Activated CD4-positive, alpha-beta T cell treated with anti-CD3 and anti-CD28 coated beads for 1 hour (primary cell): ENCODE measurements at regions not wholly inside any gene's neighbourhood (a gene's known extent, or its start where the extent isn't known, plus 50 kb on each side); places are given as distances from the start of the nearest gene placed in this dataset.
"Not testable (repeated sequence)": the region's sequence is repeated elsewhere in the genome, so short reads cannot be mapped to it uniquely, and the experiment has no call there.

Experiments
- DNase-seq: peaks from one replicate; pipeline ENCODE4 v3.0.0-alpha.2; 2020

DNA sequence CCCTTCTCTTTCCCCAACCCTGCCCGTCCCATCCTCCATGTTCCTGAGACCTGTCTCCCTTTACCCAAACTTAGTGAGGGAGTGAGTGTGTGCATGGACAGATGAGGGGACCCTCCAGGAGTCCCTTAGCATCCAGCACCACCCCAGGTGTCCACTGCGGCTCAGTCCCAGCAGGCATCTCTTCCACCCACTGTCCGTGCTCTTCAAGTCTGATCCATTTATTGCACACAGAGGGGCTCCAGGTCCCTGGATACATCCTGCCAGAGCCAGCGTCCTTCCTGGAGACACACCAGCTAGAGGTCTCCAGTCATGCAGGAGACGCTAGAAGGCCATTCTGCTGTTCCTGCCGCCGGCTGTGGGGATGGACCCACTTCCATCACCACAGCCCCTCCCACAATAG, 239.2 kb downstream of the ADGRD1 start:
- DNase-seq = no peak

DNA sequence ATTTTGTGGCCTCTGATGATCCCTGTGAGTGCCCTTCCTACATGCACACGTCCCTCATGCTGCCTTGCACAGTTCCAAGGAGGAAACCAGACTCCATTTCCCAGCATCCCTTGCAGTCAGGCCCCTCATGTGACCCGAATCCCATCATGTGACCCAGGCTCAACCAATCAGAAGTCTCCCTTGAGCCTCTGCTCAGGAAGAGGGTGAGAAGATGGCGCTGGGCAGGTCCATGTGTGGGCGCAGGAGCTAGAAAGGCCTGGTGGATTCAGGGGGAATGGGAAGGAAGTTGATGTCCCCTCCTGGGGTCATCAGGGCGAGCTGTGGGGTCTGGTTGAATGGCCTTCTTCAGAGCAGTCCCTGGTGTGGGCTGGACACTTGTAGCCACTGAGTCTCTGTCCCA, 240.5 kb downstream of the ADGRD1 start:
- DNase-seq = no peak

DNA sequence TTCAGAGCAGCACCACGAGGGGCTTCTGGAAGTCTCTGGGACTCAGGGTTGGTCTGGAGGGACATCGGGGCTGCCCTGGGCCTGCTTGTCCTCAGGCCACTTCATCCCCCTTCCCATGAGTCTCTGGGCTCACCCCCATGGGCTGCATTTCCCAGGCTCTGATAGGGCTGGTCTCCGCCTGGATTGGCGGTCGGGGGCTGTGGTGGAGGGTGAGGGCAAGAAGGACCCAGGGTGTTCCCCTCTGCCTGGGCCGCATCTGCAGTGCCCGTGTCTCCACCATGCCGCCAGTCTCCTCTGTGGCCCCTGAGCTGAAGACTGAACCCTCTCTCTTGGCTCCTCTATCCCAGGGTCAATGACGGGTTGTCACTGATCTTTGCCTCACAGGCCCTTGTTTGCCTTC, 242.1 kb downstream of the ADGRD1 start:
- DNase-seq = no peak

DNA sequence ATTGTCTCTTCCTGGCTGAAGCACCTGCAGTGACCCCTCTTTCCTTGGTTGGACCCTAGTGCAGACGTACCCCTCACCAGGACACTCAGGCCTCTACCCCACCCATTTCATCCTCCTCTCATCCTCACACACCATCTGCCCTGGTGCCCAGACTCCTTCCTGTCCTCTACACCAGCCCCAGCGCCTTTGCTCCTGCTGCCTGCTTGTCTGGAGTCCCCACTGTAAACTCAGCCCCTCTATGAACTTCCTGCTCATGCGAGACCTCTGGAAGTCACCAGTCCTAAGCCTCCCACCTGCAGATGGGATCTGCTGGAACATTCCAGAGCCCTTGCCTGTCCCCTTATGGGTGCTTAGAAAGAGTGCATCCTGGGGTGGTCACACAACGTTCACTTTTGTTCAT, 242.5 kb downstream of the ADGRD1 start:
- no peak for DNase-seq

DNA sequence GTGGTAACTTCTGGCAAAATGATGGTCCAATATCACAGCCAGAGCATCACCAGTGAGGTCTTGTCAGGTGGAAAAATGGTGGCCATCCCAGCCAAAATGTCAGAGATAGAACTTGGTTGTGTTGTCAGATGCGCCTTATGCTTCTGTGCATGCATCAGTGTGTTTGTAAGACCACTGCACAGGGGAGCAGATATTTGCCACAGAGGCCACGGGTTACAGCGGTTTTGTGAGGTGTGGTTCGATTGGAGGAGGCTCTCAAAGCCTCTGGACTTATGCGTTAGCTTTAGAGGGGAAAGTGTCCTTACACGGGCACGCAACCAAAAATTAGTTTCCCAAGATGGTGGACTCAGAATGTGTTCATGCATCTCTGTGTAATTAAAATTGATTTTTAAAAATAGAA, 243.8 kb downstream of the ADGRD1 start:
- DNase-seq = no peak

DNA sequence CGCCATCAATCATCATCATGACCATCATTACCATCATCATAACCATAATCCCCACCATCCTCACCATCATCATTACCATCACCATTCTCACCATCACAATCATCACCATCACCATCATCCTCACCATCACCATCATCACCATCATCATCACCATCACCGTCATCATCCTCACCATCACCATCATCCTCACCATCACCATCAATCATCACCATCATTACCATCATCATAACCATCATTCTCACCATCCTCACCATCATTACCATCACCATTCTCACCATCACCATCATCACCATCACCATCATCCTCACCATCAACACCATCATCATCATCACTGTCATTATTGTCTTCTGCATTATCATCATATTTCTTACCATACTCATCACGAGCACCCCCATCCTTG, 245.5 kb downstream of the ADGRD1 start:
- no peak for DNase-seq

DNA sequence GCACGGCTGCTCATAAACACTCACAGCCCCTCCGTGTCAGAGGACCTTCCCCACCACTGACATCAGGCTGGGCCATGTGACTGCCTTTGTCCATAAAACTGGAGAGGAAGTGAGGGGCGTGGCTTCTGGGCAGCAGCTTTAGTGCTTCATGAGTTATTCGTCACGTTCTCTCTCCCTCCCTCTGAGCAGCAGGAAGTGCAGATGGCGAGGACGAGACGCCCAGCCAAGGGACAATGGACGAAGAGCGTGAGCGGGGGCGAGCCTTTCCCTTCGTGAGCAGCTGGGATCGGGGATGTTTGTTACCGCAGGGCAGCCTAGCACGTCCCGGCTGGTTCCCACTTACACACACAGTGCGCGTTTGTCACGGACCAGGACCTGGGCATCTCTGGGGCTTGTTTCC, 248.2 kb downstream of the ADGRD1 start:
- not testable (repeated sequence) for DNase-seq

DNA sequence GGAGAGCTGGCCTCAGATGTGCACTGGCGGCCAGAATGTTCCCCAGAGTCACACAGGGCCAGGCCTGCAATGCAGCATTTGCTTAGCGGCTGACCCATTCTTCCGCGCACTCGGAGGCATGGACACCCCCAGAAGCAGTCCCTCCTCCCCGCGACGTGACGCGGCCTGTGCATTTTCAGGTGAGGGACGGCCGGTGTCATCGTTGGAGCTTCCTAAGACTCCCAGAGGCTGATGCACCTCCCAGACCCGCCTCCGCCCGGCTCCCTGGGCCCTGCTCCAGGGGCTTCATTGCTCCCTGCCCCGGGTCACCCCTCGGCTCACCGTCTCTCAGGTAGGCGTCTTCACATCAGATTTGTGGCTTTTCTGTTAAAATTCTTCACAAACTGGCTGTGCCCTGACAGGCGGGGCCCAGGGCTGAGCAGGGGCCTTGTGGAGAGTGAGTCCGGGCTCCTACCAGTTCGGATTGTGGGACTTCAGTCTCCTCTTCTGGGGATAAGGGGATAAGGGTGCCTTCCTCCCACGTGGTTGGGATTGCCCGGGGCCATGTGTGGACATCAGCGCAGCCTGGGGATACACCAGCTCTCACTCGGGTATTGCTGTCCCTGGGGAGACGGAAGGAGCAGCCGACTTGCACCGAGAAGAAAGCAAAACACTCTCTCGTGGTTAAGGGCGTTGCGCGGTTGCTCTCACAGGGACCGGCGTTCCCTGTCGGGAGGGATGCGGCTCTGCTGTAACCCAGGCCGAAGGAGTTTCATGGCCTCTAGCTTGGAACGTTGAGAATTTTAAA, 249.1 kb downstream of the ADGRD1 start:
- no peak for DNase-seq

DNA sequence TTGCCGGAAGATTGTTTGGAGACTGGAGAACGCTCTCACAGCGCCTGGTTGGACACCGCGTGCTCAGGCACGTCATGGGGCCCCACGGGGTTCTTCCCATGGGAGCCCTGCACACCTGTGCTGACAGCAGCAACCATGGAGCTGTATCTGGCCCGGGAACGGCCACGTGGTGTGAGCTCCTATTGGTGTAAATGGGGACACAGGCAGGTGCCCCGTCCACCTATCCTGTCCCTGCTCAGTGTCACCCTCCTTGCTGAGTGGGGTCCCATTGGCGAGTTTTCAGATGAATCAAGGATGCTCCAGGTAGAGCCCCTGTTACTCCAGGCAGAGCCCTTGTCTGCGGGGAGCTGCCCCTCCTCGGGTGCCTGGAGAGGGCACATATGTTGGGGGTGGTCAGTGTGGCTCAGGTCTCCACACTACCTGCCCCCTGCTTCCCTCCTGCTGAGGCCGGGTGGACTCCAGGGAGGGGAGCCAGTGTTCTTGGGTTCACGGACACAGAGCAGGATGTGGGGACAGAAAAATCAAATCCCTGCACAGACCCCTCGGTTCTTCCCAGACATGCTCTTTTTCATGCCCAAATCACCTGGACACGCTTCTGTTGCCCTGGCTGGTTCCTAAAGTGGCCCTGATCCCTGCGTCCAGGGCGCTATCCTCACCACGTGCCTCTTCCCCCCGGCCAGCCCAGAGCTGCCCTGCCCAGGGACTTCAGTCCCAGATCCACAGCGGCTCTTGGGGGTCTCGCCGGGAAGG, 250.1 kb downstream of the ADGRD1 start:
- DNase-seq = no peak

DNA sequence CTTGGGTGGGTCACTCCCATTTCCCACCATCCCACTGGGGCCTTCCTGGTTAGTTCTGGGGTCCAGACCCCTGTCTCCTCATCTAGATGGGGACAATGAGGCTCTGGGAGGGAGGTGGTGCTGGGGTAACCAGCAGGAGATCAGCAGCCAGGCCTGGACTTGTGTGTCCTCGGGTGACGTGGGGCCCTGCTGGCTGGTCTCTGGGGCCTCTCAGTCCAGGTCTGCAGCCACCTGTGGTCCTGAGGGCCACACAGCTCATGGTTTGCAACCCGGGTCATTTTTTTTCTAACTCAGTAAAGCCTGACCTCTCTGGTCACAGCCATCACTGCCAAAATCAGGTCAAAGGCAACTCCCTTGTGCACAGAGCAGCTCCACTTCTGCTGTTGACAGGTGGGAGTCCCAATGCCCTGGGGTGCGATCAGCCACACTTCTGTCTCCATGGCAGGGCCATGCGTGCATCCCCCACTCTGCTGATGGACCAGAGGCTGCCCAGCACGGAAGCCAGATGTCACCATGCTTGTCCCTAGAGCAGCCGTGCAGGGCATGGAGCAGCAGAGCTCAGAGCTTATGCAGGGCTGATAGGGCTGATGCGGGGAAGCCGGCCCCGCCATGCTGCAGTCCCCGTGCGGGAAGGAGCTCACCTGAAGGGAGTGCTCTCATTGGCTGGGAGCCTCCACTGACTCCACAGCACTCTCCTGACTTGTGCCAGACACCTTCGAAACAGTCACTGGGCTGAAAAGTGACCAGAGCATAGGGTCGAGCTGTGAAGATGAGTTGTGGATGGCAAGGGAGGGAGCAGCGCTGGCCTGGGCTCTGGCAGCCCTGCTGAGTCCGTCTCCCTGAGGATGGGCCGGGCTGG, 250.9 kb downstream of the ADGRD1 start:
- DNase-seq = no peak

DNA sequence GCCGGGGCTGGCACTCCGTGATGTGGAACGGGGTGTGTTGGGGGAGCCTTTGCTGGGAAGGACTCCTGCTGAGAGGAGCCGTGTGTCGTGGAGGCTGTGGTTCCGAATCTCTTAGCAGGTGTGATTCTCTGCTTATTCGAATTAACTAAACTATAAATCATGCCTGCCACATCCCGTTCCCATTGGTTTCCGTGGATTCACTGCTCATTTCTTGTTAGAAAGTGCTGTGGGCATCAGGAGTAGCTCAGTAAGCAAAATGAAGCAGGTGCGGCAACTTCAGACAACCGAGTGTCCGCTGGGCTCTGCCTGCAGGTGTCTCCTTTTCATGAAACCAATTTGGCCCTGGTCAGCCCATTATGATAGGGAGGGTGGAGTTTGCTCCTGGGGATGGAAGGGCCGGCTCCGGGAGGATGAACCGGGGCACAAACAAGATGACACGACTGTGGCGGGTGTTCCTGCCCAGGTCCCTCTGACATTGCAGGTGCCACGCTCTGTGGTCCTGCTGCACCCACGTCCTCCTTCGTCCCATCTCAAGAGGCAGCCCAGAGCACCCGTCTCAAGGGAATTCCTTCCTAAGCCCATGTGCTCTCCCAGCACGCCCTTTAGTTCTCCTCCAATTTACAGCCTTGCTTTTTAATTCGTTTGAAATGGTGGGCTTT, 251.7 kb downstream of the ADGRD1 start:
- not testable (repeated sequence) for DNase-seq

DNA sequence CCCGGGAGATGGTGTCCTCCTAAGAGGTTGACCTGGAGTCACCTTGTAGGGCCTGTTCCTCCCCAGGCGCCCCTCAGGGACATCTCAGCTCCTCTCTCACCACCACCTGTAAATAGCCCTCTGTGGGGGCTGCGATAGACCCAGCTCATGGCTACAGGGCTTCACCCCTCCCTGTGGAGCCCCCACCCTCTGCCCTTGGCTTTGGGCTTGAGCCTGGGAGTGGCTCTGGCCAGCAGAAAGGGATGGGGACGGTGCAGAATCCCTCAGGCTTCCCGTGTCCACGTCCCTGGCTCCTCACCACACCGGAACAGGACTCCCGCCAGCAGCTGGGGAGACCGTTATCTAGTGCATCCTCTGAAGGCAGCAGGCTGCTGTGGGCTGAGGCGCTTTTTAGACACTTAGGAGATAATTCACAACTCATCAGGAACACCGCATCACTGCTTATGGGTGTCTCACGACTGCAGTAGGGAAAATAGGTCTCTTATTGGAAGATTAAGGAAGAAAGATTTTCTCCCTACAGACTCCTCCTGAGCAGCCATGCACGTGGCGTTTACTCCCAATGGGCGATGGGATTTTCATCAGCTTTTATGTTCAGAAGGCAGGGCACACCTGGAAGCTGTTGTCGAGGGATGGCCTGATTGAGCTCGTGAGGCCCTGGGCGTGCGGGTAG, 253.1 kb downstream of the ADGRD1 start:
- DNase-seq = not testable (repeated sequence)

DNA sequence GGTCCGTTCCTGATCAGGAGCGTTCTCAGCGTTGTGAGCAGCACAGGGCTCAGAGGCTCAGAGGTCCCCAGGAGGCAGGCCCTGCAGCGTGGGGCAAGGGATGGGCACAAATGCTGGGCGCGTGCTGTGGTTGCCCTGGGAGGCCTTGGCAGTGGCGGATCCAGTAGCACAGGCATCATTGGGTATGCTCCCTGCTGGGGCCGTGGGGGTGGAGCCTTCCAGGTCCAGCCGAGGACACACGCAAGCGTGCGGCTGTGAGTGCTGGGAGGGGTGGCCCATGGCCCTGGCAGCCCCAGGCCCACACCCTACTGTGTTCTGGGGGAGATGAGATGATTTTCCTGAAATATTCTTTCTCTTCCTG, 253.6 kb downstream of the ADGRD1 start:
- not testable (repeated sequence) for DNase-seq

DNA sequence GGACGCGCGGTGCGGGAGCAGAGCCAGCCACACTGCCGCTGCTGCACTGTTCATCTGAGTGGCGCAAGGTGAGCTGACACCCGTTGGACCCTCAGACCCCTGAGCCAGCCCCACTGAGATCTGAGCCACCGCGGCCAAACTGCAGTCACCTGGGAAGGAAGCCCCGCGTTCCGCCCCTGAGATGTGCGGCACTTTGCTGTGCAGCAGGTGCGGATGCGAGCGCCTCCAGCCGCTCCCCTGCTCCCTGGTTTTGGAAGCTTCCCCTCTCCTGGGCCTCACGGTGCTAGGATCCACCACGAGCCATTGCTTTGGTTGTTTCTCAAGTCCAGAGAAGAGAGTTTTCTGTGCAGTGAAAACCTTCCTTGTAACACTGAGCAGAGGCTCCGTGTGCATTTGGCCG, 254.1 kb downstream of the ADGRD1 start:
- DNase-seq = not testable (repeated sequence)

DNA sequence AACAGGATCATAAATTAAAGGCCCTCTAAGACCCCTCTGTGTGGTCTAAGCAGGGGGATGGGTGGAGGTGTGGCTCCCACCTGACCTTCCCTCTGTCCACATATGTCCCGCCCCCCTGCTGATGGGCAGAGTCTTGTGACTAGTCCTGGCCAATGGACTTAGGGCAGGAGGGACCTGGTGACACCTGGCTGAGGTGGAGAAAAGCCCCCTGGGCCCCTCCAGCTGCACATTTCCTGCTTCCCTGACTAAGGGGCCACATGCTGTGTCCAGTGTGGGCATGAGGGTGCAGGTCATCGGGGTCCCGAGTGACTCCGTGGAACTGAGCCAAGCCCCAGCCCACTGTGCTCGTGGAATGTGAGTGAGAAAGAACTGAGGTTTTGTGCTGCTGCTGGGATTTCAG, 254.7 kb downstream of the ADGRD1 start:
- no peak for DNase-seq

DNA sequence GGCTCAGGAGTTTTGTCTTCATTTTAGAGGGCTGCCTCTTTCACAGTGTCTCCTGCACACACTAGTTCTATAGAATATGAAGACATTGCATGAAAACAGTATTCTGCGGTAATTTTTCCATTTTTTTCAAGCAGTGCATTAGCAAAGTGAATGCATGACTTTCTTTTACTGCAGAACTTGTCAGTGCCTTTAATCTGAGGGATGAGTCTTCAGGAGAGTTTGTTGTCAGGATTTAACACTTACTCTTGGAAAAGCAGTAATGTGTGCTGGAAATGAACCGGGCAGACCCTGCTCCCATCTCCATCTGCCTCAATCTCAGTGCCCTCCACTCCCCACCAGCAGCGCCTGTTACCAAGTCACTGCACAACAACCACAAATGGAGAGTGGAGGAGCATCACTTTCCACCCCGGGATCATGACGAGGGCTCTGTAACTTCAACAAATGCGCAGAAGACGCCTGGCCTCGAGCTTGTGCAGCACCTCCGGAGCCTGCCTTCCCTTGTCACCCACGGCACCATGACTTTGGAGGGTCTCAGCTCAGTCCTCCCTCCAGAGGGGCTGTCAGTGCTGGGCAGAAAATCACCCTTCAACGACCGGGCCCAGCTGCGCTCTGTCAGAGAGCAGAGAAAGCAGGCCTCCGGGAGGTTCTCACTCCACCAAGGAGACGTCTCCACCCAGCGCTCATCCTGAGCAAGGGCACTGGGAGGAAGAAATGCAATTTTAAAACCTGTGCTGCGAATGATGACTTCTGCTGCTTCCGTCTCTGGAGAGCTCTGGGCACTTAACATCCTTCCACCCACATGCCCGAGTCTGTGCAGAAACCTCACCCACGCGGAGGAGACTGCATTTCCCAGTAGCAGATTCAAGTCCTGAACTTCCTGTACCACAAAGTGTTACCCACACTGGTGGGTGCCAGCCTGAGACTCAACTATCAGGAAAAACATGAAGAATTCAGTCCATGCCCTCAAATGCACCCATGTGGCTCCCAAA, 255.7 kb downstream of the ADGRD1 start:
- DNase-seq = no peak

DNA sequence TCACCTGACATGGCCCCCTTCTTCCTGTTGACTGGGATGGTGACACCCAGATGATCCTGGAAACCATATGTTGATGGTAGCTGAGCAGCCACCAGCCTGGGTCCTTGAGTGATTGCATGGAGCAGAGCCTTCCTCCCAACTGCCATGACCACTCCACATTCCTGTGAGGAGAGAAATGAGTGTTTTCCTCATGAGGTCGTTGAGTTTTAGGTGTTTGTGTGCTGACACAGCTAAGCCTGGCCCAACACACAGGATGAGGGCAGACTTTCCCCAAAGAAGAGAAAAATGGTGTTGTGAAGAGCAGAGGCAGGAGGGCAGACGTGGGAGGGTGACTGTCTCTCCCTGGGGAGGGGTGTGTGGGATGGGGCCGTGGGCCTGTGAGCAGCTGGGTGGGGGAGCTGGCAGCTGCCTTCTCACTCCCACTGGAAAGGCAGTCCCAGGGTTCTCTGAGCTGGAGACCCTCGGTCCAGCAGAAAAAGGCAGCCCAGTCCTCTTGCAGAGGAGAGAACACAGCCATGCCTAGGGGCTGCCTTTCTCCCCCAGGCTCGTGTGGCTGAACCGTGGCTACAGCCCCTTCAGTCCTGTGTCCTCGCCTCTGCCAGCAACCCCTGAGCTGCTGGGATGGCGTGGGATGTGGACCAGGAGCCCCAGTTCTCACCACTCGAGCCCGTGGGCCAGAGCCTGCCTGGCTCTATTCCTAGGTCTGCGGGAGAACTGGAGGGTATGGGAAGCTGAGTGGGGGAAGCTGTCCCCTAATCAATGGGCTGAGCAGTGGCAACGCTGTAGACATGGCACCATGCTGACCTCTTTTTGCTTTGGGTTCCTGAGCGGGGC, 257.0 kb downstream of the ADGRD1 start:
- no peak for DNase-seq

DNA sequence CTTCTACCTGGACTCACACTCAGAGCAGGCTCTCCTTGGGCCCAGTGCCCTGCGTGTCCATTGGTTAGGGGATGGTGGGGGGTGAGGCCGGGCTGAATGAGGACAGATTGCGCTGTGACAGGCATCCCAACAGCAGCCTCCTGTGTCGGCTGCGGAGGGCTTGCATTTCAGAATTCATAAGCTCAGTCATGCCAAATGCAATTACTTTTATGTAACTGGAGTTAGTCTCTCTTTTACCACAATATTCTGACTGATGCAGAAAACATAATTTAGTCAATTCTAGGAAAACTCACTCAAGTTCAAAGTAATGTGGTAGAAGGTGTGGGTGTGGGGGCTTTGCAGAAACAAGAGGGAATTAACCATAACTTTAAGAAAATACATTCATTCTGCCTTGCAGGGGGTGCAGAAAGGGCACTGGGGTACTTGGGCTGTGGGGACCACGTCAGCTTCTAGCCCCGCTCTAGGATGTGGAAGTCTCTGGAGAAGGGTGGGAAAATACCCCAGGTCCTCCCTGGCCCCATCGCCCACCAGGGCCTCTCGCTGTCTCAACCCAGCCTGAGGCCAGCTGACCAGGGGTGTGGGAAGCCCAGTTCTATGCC, 257.7 kb downstream of the ADGRD1 start:
- DNase-seq = no peak

DNA sequence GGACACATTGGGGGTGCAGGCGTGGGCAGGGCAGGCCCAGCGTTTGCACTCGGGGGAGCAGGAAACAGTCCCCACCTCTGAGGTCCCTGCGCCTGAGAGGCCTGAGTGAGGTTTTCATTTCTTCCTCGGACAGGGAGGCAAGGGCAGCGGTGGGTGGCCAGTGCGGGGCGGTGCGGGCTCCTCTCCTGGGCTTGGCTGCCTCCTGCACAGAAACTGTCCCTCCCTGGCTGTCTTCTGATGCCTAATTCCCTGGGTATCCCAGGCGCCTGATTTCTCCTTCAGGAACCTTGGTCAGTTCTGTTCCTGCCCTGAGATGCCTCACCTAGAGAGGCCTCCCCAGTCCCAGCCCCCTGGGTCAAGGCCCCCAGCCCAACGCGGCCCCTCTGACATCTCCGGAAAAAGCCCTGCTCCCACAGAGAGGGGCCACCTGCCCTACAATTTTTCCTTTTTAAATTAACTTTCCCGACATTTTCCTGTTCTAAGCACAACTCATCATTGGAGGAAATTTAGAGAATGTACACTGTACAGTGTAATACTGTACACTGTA, 260.3 kb downstream of the ADGRD1 start:
- DNase-seq = no peak
